Sigmoid colon (tissue), 3 donors: ENCODE measurements at regions not wholly inside any gene's neighbourhood (a gene's known extent, or its start where the extent isn't known, plus 50 kb on each side); places are given as distances from the start of the nearest gene placed in this dataset.

ENCODE experiments used
- CTCF ChIP-seq, 4 experiments: fragments of 450-650 bp in 3 of 4; fragments of 200-600 bp in 1 of 4; IDR thresholded peaks; one replicate each; pipeline ENCODE4 v1.5.1; 2016 to 2019; ENCODE audit warnings: antibody characterized with exemption in 4 of 4, mild to moderate bottlenecking in 3 of 4, moderate library complexity in 2 of 4
- POLR2A ChIP-seq, 2 donors: fragments of 450-650 bp; IDR thresholded peaks; one replicate each; pipeline ENCODE4 v1.6.1; 2016; ENCODE audit warnings: antibody characterized with exemption in 2 of 2, mild to moderate bottlenecking in 2 of 2, moderate library complexity in 2 of 2

DNA sequence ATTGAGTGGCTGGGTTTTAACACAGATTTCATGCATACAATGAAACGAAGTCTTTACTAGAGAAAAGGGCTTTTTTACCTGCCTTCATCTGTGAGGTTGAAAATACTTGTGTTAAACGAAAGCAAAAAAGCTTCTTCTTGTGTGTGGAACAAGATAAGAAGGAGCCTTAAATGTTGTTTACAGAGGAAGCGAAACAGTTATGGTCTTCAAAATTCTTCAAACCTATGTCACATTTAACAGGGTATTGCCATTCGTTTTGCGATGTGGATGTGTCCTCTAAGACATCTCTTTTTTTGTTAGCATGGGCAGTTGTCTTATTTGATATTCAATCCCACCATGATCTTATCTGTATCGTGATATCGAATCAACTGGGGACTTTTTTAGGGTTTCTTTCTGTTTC, 532.6 kb downstream of the TMEM182 start:
- no peak for TF ChIP-seq CTCF (IDR thresholded peaks at IDR 0.05)
- TF ChIP-seq POLR2A (IDR thresholded peaks at IDR 0.05), result no peak
